ENCODE measurements at regions not wholly inside any gene's neighbourhood (a gene's known extent, or its start where the extent isn't known, plus 50 kb on each side); places are given as distances from the start of the nearest gene placed in this dataset.

GRCh38 chr2:240195316-240195861, 54.9 kb upstream of the OTOS start:
- WGBS (ENCODE audit: low lambda C conversion rate) = 41% methylated on average over 9 of the region's 10 CpGs
- CTCF ChIA-PET = interaction anchor here (1.1 to 1.2 kb wide), 2 partner anchors 45 to 244 kb away, joined by 3 read pairs; no protein-coding TSS in a partner anchor
- no peak for DNase-seq
- Histone ChIP-seq H3K27ac (ENCODE audit: low read depth in 2 of 2, low read length in 1 of 2) (no peak overlapping the region), H3F3A (replicated peaks; ENCODE audit: insufficient read depth) (no peaks in the 10 kb centered on the region), H3K27me3 (ENCODE audit: insufficient read depth) (no peaks in the 10 kb centered on the region), H3K36me3 (replicated peaks in 1 of 2; ENCODE audit: control insufficient read depth in 1 of 2, insufficient read depth in 2 of 2, low read length in 1 of 2) (no peaks in the 10 kb centered on the region), H3K4me2 (no peak overlapping the region), H3K4me1 (ENCODE audit: control insufficient read depth in 1 of 2, insufficient read depth in 2 of 2, low read depth in 1 of 2, low read length in 1 of 2) (no peaks in the 10 kb centered on the region), H3K4me3 (ENCODE audit: low read depth in 2 of 2, low read length in 1 of 2) (no peak overlapping the region), H3K9ac (no peak overlapping the region), H3K9me2 (no peaks in the 10 kb centered on the region), H3K9me3 (no peaks in the 10 kb centered on the region), H2AFZ (ENCODE audit: low read depth) (no peak overlapping the region), H3K79me2 (ENCODE audit: insufficient read depth) (no peaks in the 10 kb centered on the region), H4K20me1 (ENCODE audit: insufficient read depth) (no peaks in the 10 kb centered on the region)
- TF ChIP-seq NRF1 (IDR thresholded peaks at IDR 0.05; ENCODE audit: low read depth, low read length) (no peak), TEAD4 (IDR thresholded peaks at IDR 0.05; ENCODE audit: borderline replicate concordance, insufficient read depth) (no peak)
- POLR2A ChIA-PET = no interaction called here

GRCh38 chr2:240196716-240197461, 56.4 kb upstream of the OTOS start:
- no peak overlapping the region for H3K4me3 ChIP-seq (ENCODE audit: low read depth in 2 of 2, low read length in 1 of 2)
- H3F3A ChIP-seq (replicated peaks; ENCODE audit: insufficient read depth) = no peaks in the 10 kb centered on the region
- H2AFZ ChIP-seq (ENCODE audit: low read depth) = no peak overlapping the region
- H4K20me1 ChIP-seq (ENCODE audit: insufficient read depth) = no peaks in the 10 kb centered on the region
- DNase-seq = no peak
- TF ChIP-seq REST (IDR thresholded peaks at IDR 0.05; ENCODE audit: low read depth, low read length) (no peak), SIN3A (IDR thresholded peaks at IDR 0.05; ENCODE audit: borderline replicate concordance, low read depth, low read length) (no peak), JUND (IDR thresholded peaks at IDR 0.05) (no peak), RFX5 (IDR thresholded peaks at IDR 0.05; ENCODE audit: low read length) (no peak), POLR2AphosphoS5 (IDR thresholded peaks at IDR 0.05; ENCODE audit: low read depth, low read length) (no peak), FOXM1 (IDR thresholded peaks at IDR 0.05; ENCODE audit: low read depth) (no peak), IRF3 (IDR thresholded peaks at IDR 0.05; ENCODE audit: low read depth, low read length) (no peak), SMC3 (IDR thresholded peaks at IDR 0.05; ENCODE audit: low read depth, low read length) (no peak), USF1 (IDR thresholded peaks at IDR 0.05; ENCODE audit: borderline replicate concordance, low read depth) (no peak), EZH2phosphoT487 (IDR thresholded peaks at IDR 0.05; ENCODE audit: borderline replicate concordance, low read depth) (no peak), ELF1 (IDR thresholded peaks at IDR 0.05) (no peak)
- no peaks in the 10 kb centered on the region for H3K27me3 ChIP-seq (ENCODE audit: insufficient read depth)
- ChIA-PET CTCF (interaction anchor here (0.8 to 1.6 kb wide), 2 partner anchors 36 to 47 kb away, joined by 3 to 7 read pairs; no protein-coding TSS in a partner anchor), POLR2A (no interaction called here)
- H3K79me2 ChIP-seq (ENCODE audit: insufficient read depth) = no peaks in the 10 kb centered on the region
- H3K36me3 ChIP-seq (replicated peaks in 1 of 2; ENCODE audit: control insufficient read depth in 1 of 2, insufficient read depth in 2 of 2, low read length in 1 of 2) = no peaks in the 10 kb centered on the region
- 45% methylated on average over 4 of the region's 10 CpGs for WGBS (ENCODE audit: low lambda C conversion rate)
- H3K9ac ChIP-seq = no peak overlapping the region
- no peak overlapping the region for H3K4me2 ChIP-seq
- no peaks in the 10 kb centered on the region for H3K9me2 ChIP-seq
- H3K9me3 ChIP-seq = no peaks in the 10 kb centered on the region
- H3K4me1 ChIP-seq (ENCODE audit: control insufficient read depth in 1 of 2, insufficient read depth in 2 of 2, low read depth in 1 of 2, low read length in 1 of 2) = no peaks in the 10 kb centered on the region
- H3K27ac ChIP-seq (ENCODE audit: low read depth in 2 of 2, low read length in 1 of 2) = no peak overlapping the region

All from SK-N-SH (cell line).